PC-9 (cell line): ENCODE measurements at regions not wholly inside any gene's neighbourhood (a gene's known extent, or its start where the extent isn't known, plus 50 kb on each side); places are given as distances from the start of the nearest gene placed in this dataset.

Source experiments
- BruUV-seq: library from RNA; stranded (reverse); fragments of 400-500 nt; replicated peaks from 2 replicates; lab custom pipeline; 2021; lab: Mats Ljungman, UMichigan
- CTCF ChIA-PET: fragments of 300-600 bp; sonication (Branson Sonifier 250); formaldehyde crosslinking; loops from one replicate; lab custom pipeline; 2022; ENCODE audit warnings: antibody characterized with exemption; lab: Charles Lee
- POLR2A ChIA-PET: fragments of 300-600 bp; sonication (Branson Sonifier 250); formaldehyde crosslinking; loops from one replicate; lab custom pipeline; 2022; ENCODE audit warnings: antibody characterized with exemption; ENCODE audit not compliant: unreplicated experiment; lab: Charles Lee
- DNase-seq, 2 experiments: peaks; one replicate each; pipeline versions ENCODE4 v3.0.0 to v3.0.0-alpha.2; 2015 to 2022; ENCODE audit warnings: mixed read lengths in 1 of 2
- H2AFZ ChIP-seq: fragments of 200-600 bp; sonication (generic); 2 replicates; pipeline ENCODE4 v1.8.1; 2017; ENCODE audit warnings: antibody characterized with exemption
- H3F3A ChIP-seq: fragments of 200-600 bp; sonication (generic); 2 replicates; pipeline ENCODE4 v1.8.1; 2017; ENCODE audit warnings: antibody characterized with exemption, mild to moderate bottlenecking, low read depth; ENCODE audit not compliant: insufficient read depth
- H3K27ac ChIP-seq: fragments of 200-600 bp; sonication (generic); 2 replicates; pipeline ENCODE4 v1.6.1; 2016; ENCODE audit warnings: mixed run types
- H3K27me3 ChIP-seq: fragments of 200-600 bp; sonication (generic); 2 replicates; pipeline ENCODE4 v1.6.1; 2016; ENCODE audit warnings: low read depth, mixed run types; ENCODE audit not compliant: insufficient read depth
- H3K36me3 ChIP-seq: fragments of 200-600 bp; sonication (generic); 2 replicates; pipeline ENCODE4 v1.6.1; 2016; ENCODE audit warnings: low read depth, mixed run types
- H3K4me1 ChIP-seq: fragments of 200-600 bp; sonication (generic); replicated peaks from 2 replicates; pipeline ENCODE4 v1.6.1; 2016; ENCODE audit warnings: mixed run types; ENCODE audit not compliant: insufficient read depth
- H3K4me2 ChIP-seq: fragments of 200-600 bp; sonication (generic); 2 replicates; pipeline ENCODE4 v1.6.1; 2017; ENCODE audit warnings: mixed run types
- H3K4me3 ChIP-seq: fragments of 200-600 bp; sonication (generic); 2 replicates; pipeline ENCODE4 v1.6.1; 2016; ENCODE audit warnings: mixed run types
- H3K79me2 ChIP-seq: fragments of 200-600 bp; sonication (generic); 2 replicates; pipeline ENCODE4 v1.6.1; 2017; ENCODE audit warnings: low read depth, mixed run types
- H3K9me2 ChIP-seq: fragments of 200-600 bp; sonication (generic); 2 replicates; pipeline ENCODE4 v1.8.1; 2017; ENCODE audit warnings: mild to moderate bottlenecking; ENCODE audit not compliant: insufficient read depth
- H3K9me3 ChIP-seq: fragments of 200-600 bp; sonication (generic); 2 replicates; pipeline ENCODE4 v1.8.1; 2016; ENCODE audit warnings: low read depth; ENCODE audit not compliant: insufficient read depth
- H4K20me1 ChIP-seq: fragments of 200-600 bp; sonication (generic); 2 replicates; pipeline ENCODE4 v1.8.1; 2017; ENCODE audit not compliant: insufficient read depth
- EZH2 ChIP-seq: fragments of 200-600 bp; sonication (generic); IDR thresholded peaks from 2 replicates; pipeline ENCODE4 v1.8.0; 2017; ENCODE audit warnings: antibody characterized with exemption, low read depth
- intact Hi-C: fragments of 100-400 bp; cut with micrococcal nuclease; formaldehyde crosslinking; loops from one replicate; pipeline ENCODE4 v1.10.0; 2022; ENCODE audit not compliant: unreplicated experiment
- TF ChIP-seq, protein P1 (sequence below): fragments of 200-600 bp; sonication (generic); conservative IDR thresholded peaks from 2 replicates; pipeline ENCODE4 v1.6.1; 2017; ENCODE audit warnings: mixed run types, antibody characterized with exemption, mild to moderate bottlenecking, moderate library complexity

- Histone ChIP-seq H3K27me3 (peaks cover 4% of the 10 kb centered on the region), H3K79me2 (no peaks in the 10 kb centered on the region), H2AFZ (no peak overlapping the region), H3K9me3 (no peaks in the 10 kb centered on the region), H3K4me3 (no peak overlapping the region), H3F3A (no peaks in the 10 kb centered on the region), H3K36me3 (no peaks in the 10 kb centered on the region), H3K4me1 (no peaks in the 10 kb centered on the region), H3K4me2 (no peak overlapping the region), H3K9me2 (no peaks in the 10 kb centered on the region), H3K27ac (no peak overlapping the region), H4K20me1 (no peaks in the 10 kb centered on the region)
- intact Hi-C loops: no loop called here
- TF ChIP-seq, protein P1, sequence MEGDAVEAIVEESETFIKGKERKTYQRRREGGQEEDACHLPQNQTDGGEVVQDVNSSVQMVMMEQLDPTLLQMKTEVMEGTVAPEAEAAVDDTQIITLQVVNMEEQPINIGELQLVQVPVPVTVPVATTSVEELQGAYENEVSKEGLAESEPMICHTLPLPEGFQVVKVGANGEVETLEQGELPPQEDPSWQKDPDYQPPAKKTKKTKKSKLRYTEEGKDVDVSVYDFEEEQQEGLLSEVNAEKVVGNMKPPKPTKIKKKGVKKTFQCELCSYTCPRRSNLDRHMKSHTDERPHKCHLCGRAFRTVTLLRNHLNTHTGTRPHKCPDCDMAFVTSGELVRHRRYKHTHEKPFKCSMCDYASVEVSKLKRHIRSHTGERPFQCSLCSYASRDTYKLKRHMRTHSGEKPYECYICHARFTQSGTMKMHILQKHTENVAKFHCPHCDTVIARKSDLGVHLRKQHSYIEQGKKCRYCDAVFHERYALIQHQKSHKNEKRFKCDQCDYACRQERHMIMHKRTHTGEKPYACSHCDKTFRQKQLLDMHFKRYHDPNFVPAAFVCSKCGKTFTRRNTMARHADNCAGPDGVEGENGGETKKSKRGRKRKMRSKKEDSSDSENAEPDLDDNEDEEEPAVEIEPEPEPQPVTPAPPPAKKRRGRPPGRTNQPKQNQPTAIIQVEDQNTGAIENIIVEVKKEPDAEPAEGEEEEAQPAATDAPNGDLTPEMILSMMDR: no peak
- TF ChIP-seq EZH2: no peak
- no TSS peak for BruUV-seq
- CTCF ChIA-PET: no interaction called here
- POLR2A ChIA-PET: no interaction called here
- no peak for DNase-seq
These were observed 164.3 kb upstream of the TCERG1L start for GRCh38 chr10:131475803-131476202.

- Histone ChIP-seq H3K4me1 (no peaks in the 10 kb centered on the region), H3K9me3 (no peaks in the 10 kb centered on the region), H3F3A (no peaks in the 10 kb centered on the region), H3K4me3 (no peak overlapping the region), H4K20me1 (no peaks in the 10 kb centered on the region), H3K9me2 (no peaks in the 10 kb centered on the region), H3K27me3 (no peaks in the 10 kb centered on the region; the same call in 1 of the 2 replicates), H3K27ac (no peak overlapping the region), H2AFZ (no peak overlapping the region), H3K36me3 (no peaks in the 10 kb centered on the region), H3K4me2 (no peak overlapping the region), H3K79me2 (no peaks in the 10 kb centered on the region)
- no peak for DNase-seq
- TF ChIP-seq EZH2: no peak
- TF ChIP-seq, protein P1: no peak
- ChIA-PET POLR2A (no interaction called here), CTCF (no interaction called here)
- intact Hi-C loops: no loop called here
- no TSS peak for BruUV-seq
These were observed 166.1 kb upstream of the TCERG1L start for GRCh38 chr10:131477457-131478121.

DNA sequence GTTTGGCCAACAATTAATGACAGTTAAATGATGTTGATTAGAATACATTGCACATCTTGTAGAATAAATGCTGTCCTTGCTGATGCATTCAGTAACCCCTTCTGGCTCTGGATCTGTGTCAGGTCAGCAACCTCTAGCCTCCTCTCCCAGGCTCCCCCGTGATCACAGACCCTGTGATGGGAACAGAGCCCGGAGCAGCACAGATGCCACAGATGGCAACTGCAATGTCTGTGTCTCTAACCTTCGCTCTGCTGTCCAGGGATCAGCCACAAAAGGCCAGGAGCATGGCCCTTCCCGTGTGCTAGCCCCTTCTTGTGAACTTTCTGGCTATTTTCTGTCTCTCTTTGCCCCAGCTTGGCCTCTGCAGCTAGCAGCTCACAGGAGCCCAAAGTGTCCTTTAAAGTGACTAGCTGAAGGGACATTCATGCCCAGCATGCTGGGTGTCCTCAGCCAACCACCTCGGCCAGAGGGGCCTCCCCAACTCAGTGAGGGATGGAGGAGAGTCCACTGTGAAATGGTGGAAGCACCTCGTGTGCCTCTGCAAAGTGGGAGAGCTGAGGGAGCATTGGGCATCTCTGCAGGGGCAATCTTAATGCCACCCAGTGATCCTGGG is 167.0 kb upstream of the TCERG1L start:
- POLR2A ChIA-PET: no interaction called here
- Histone ChIP-seq H3F3A (no peaks in the 10 kb centered on the region), H3K9me3 (no peaks in the 10 kb centered on the region), H3K4me2 (no peak overlapping the region), H3K79me2 (no peaks in the 10 kb centered on the region), H4K20me1 (no peaks in the 10 kb centered on the region), H3K27ac (no peak overlapping the region), H3K36me3 (no peaks in the 10 kb centered on the region), H2AFZ (no peak overlapping the region), H3K4me1 (no peaks in the 10 kb centered on the region), H3K27me3 (no peaks in the 10 kb centered on the region; the same call in 1 of the 2 replicates), H3K4me3 (no peak overlapping the region), H3K9me2 (no peaks in the 10 kb centered on the region)
- intact Hi-C loops: no loop called here
- no peak for DNase-seq
- CTCF ChIA-PET: no interaction called here
- BruUV-seq: no TSS peak
- no peak for TF ChIP-seq EZH2
- TF ChIP-seq, protein P1: no peak
